Ureter (tissue), 1 donor: ENCODE measurements at regions not wholly inside any gene's neighbourhood (a gene's known extent, or its start where the extent isn't known, plus 50 kb on each side); places are given as distances from the start of the nearest gene placed in this dataset.

ENCODE experiments used
- DNase-seq: peaks from one replicate; pipeline ENCODE4 v3.0.0-alpha.2; 2020; ENCODE audit warnings: low spot score
- donor health status: DM: yes; HTN: yes; CAD: no.

DNA sequence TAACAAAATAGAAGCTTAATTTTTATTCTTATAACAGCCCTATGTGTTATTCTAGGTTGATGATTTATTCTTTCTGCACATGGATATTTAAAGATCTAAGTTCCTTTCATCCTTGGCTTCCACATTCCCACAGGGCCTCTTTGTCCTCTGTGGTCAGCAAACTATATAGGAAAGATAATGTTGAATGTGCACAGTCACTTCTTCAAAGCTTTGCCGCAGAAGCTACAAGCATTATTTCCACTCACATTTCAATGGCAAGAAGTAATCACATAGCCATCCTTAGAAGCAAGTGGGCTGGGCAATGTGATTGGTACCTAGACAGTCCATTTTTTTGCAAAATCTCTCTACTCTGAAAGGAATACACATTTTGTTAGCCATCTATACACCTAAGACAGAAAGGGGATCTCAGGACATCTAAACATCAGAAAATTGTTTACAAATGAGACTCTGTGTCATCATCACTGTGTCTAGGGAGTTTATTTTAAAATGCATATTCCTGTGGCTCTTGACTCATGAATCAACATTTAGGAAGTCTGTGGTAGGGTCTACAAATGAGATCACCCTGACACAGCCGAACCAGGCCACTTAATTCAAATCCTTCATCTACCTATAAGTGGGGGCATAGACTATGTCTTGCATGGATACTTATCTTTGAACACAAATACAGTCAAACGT is 1060.5 kb downstream of the XPNPEP1 start:
- DNase-seq = no peak

DNA sequence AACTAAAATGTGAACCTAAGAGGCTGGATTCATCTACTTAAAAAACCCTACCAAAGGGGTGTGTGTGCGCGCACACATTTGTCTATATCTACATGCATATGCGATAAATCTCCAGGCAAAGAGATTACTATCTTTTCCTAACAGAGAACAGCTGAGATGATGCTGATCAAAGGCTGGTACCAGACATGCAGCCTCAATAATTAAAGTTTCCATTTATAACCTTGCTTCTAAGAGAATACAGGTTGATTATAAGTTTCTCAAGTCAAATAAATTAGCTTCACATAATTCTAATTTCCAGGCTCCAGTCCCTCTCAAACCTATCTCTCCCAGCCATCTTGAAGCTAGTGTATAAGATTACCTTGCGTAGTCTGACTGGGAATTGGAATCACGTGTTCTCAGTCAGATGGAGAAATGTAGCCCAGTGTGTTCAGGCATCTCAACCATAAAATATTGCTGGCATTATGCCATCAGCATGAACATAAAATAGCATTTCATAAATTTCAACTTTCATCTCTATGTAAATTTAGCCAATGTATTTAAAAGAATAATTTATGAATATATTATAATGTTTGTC is 1062.0 kb downstream of the XPNPEP1 start:
- no peak for DNase-seq

DNA sequence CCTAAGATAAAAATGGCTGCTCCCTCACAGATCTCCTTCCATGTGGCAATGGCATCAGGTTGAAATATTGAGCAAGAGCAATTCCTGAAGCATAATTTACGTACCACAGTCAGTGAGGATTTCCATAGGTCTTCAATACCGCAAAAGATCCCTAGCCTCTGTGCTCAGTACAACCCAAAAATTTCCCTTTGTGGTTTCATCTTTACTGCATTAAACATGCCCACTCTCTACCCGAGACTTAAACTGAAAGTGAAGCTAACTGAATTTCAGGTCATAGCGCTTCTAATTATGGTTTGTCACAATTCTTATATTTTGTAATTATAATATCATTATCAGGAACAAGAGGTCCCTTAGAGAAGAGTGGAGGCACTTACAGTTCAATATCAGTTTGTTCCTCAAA is 1071.1 kb downstream of the XPNPEP1 start:
- no peak for DNase-seq

- DNase-seq = no peak
Observed at GRCh38 chr10:108850138-108850854, 1073.0 kb downstream of the XPNPEP1 start.

- DNase-seq = no peak
Observed at GRCh38 chr10:108849688-108850087, 1073.6 kb downstream of the XPNPEP1 start.

GRCh38 chr10:108849186-108849585 is 1074.1 kb downstream of the XPNPEP1 start:
- no peak for DNase-seq

GRCh38 chr10:108848046-108848445 is 1075.3 kb downstream of the XPNPEP1 start:
- no peak for DNase-seq

DNA sequence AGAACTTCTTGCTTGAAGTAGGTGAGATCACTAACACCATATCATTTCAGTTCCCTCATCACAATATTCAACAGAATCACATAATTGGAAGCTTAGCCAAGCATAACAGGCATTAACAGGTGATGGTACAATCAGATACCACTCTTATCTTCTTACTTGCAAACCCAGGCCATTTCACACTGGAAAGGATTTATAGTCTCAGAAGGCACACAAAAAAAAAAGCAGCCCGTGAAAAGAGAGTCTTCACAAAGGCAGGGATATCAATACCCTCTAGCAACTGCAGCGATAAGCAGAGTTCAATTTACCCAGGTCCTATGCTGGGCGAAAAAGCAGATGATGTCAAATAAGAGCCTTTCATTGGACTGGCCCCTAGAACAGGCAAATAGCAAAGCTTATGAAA is 1082.4 kb downstream of the XPNPEP1 start:
- no peak for DNase-seq

GRCh38 chr10:108836362-108836761 is 1086.9 kb downstream of the XPNPEP1 start:
- DNase-seq = no peak

DNA sequence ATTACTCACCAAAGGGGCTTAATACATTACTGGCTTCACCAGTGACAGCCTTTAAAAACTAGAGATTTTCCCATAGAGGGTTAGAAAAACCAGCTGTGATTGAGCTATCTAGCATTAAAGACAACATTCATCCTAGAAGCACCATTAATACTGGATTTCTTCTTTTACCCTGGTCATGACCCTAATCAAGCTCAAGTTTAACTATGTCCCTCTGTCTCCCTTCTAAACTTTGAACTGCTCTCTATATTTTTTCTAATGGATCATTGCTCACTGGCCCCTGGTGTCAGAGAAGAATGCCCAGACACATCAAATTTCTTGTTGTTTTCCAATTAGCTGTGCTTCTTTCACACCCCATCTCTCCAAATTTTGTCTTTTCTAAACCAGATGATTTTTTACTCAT is 1101.3 kb downstream of the XPNPEP1 start:
- no peak for DNase-seq

DNA sequence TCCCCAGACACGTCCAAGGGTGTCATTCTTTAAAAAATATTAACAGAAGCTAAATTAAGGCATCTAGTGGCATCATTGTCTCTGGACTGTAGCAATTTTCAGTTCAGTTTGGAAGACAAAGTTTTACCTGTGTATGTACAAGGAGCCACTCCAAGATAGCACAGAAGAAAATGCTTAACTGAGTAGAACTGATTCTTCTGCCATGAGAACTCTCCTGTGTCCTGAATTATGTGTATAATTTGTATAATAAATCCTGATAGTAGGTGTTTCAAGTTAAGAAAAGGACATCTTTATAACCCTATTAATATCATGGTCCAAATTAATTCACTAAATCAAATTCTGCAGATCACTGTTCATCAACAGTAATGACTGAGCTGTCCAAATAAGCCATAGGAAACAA is 1104.0 kb downstream of the XPNPEP1 start:
- no peak for DNase-seq

- DNase-seq = no peak
Observed at GRCh38 chr10:108817584-108817983, 1105.7 kb downstream of the XPNPEP1 start.

- no peak for DNase-seq
Observed at GRCh38 chr10:108817135-108817534, 1106.2 kb downstream of the XPNPEP1 start.

DNA sequence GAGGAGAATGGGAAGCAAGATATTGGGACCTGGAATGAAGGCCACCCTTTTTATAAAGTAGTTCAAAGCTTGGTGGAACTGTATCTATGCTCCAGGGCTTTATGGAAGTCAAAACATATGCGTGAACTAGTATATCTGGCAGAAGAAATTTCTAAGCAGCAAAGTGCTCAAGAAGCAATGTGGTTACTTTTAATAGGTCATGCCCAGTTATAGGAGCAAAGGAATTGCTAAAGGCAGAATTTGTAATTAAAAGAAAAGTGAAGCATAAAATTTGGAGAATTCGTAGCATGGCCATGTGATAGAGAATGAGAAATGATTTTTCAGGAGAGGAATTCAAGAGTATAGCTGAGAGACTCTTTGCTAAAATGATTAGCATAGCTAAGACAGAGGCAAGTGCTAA is 1110.4 kb downstream of the XPNPEP1 start:
- no peak for DNase-seq

GRCh38 chr10:108812296-108812695 is 1111.0 kb downstream of the XPNPEP1 start:
- no peak for DNase-seq

DNA sequence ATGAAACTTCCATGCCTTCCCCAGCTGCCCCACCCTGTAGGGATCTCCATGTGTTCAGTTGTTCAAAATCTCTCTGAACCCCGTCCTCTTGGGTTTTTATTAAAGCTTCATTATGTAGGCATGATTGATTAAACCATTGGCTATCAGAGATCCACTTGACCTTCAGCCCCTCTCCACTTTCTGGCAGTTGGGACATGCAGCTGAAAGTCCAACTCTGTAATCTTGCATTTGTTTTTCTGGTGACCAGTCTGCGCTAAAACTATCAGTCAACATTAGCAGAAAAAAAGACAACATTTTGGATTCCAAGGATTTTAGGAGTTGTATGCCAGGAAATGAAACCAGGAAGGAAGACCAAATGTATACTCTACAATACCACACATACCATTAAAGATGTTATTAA is 1115.1 kb downstream of the XPNPEP1 start:
- DNase-seq = no peak

DNA sequence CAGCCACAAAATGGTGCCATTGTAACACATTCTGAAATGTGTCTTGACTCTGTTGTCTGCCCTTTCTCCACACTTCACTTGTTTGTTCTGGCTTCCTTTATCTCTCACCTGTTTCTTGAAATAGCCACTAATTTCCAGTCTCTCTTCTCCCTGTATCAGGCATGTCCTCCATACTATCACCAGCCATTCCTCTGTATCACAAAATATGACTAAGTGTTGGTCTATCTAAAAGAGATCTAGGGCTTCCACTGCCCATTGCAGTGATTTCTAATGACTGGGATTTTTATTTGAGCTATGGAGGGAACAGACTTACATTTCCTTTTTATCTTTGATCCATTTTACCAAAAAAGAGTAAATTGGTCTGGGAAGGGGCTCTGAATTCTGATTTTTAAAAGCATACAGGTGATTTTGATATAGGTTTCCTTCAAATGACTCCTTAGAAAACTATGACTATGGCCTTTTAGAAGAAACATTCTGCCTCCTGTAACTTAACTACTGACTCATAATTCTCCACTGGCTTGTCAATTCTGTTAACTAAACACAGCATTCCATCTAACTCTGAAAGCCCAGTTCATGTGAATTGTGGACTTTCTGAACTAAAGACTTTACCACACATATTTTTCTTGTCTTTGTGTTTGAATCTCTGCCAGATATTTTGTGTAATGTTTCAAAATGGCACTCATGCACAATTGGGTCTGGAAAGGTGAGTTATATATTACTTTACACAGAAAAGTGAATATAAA is 1121.4 kb downstream of the XPNPEP1 start:
- DNase-seq = no peak

GRCh38 chr10:108801220-108801619 is 1122.1 kb downstream of the XPNPEP1 start:
- DNase-seq = no peak

DNA sequence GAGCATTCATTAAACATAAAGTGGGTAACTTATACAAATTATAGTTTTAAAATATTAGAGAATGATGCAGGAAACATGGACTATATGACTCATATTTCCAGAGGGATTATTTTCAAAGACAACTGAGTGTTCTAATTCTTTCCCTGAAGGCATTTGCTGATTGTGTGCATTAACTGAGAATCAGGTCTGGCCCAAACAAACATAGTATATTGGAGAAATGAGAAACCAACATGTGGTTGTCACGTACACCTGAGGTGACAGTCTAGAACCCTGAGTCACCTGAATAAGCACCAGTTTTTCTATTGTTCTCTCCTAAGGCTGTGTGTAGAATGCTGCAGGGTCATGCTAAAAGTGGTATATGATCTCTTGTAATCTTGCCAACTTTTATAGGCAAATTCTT is 1125.7 kb downstream of the XPNPEP1 start:
- DNase-seq = no peak

DNA sequence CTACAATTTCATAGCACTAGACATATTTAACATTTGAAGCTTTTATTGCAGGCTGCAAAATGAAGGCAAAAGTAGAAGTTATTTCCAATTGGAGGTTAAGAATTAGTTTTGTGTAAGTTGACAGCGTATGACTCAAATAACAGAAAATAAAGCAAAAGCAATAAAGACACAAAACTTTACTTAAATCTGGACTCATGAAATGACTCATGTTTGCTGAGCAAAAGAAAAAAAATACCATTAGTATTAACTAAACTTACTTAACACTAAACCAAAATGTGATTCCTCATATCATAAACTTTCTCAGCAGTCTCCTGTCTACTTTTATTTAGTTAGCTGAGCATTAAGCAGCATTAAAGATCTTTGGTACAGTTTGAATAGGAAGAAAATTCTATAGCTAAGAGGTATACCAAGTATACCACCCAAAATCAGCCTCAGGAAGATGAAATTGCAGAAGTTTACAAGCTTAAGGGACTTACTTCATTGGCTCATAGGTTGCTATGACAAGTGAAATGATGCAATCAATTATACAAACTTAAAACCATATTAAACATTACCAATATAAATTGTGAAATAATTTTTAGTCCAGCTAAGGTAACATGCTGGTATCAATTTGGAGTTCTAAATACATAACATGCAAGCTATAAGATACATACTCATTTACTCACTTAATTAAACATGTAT is 1131.4 kb downstream of the XPNPEP1 start:
- no peak for DNase-seq

DNA sequence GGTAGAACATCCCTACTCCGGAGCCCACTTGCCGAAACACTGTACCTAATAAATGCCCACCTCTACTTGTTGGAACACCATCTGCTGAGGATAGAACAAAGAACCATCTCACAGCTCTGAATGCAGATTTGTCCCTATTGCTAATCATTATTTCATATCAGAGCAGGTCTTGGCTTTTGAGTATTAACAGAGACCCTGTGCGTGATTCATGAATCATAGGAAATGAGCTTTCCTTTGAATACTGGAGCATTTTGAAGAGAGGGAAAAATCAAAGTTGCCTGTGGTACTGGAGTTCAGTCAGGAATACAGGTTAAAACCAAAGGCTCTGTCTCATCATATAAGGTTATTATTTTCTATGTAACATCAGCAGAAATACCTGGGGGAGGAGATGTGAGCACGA is 1132.3 kb downstream of the XPNPEP1 start:
- DNase-seq = no peak

GRCh38 chr10:108789919-108790318 is 1133.4 kb downstream of the XPNPEP1 start:
- no peak for DNase-seq
